CD14-positive monocyte (primary cell): ENCODE measurements at regions not wholly inside any gene's neighbourhood (a gene's known extent, or its start where the extent isn't known, plus 50 kb on each side); places are given as distances from the start of the nearest gene placed in this dataset.

Experiments
- DNase-seq, 3 donors: peaks; one replicate each; pipeline ENCODE4 v3.0.0-alpha.2; 2011 to 2022
- H2AFZ ChIP-seq: 2 replicates; pipeline ENCODE4 v1.6.0; 2012; ENCODE audit warnings: mild to moderate bottlenecking, low read depth, low read length, inconsistent platforms; ENCODE audit not compliant: insufficient read depth, poor library complexity, severe bottlenecking
- H3K27ac ChIP-seq, 2 donors: 1 replicate in 1 of 2; 2 replicates in 1 of 2; pipeline ENCODE4 v1.5.1; 2012 to 2013; ENCODE audit warnings: low read length in 2 of 2, control low read depth in 1 of 2, inconsistent platforms in 1 of 2, low read depth in 1 of 2, mild to moderate bottlenecking in 1 of 2
- H3K27me3 ChIP-seq, 2 donors: one replicate each; pipeline versions ENCODE4 v1.6.0 to v1.6.1; 2011 to 2013; ENCODE audit warnings: low read length in 2 of 2; ENCODE audit not compliant: control insufficient read depth in 2 of 2, insufficient read depth in 2 of 2
- H3K36me3 ChIP-seq, 2 donors: replicated peaks in 1 of 2; 1 replicate in 1 of 2; 2 replicates in 1 of 2; pipeline versions ENCODE4 v1.5.1 to v1.6.1; 2012 to 2013; ENCODE audit warnings: low read length in 2 of 2, control low read depth in 1 of 2, inconsistent platforms in 1 of 2, mild to moderate bottlenecking in 1 of 2; ENCODE audit not compliant: insufficient read depth in 2 of 2, control insufficient read depth in 1 of 2
- H3K4me1 ChIP-seq, 2 donors: 1 replicate in 1 of 2; 2 replicates in 1 of 2; pipeline versions ENCODE4 v1.5.1 to v1.6.1; 2012 to 2013; ENCODE audit warnings: low read length in 2 of 2, control low read depth in 1 of 2, inconsistent platforms in 1 of 2, mild to moderate bottlenecking in 1 of 2, moderate library complexity in 1 of 2; ENCODE audit not compliant: insufficient read depth in 2 of 2, control insufficient read depth in 1 of 2
- H3K4me2 ChIP-seq: replicated peaks from 2 replicates; pipeline ENCODE3; 2012; ENCODE audit warnings: low read length, moderate library complexity, mild to moderate bottlenecking; ENCODE audit not compliant: poor library complexity, severe bottlenecking; ENCODE audit errors: extremely low read depth
- H3K4me3 ChIP-seq, 3 experiments: fragments of 200-600 bp in 1 of 3; sonication (generic) in 1 of 3; replicated peaks in 1 of 3; 1 replicate in 2 of 3; 2 replicates in 1 of 3; pipeline ENCODE4 v1.5.1; 2011 to 2013; ENCODE audit warnings: low read length in 3 of 3, mild to moderate bottlenecking in 3 of 3, control low read depth in 2 of 3, low read depth in 2 of 3, inconsistent platforms in 1 of 3, moderate library complexity in 1 of 3
- H3K79me2 ChIP-seq: 2 replicates; pipeline ENCODE4 v1.6.0; 2012; ENCODE audit warnings: mild to moderate bottlenecking, control low read depth, inconsistent platforms, low read length, moderate library complexity; ENCODE audit not compliant: insufficient read depth
- H3K9ac ChIP-seq: 2 replicates; pipeline ENCODE4 v1.6.0; 2017; ENCODE audit warnings: low read length, mild to moderate bottlenecking; ENCODE audit not compliant: insufficient read depth, poor library complexity, severe bottlenecking
- H3K9me3 ChIP-seq, 2 donors: replicated peaks in 1 of 2; 1 replicate in 1 of 2; 2 replicates in 1 of 2; pipeline versions ENCODE4 v1.5.1 to v1.6.1; 2012 to 2013; ENCODE audit warnings: low read length in 2 of 2, control low read depth in 1 of 2; ENCODE audit not compliant: control insufficient read depth in 1 of 2, insufficient read depth in 1 of 2
- H4K20me1 ChIP-seq: 2 replicates; pipeline ENCODE4 v1.6.0; 2012; ENCODE audit warnings: mild to moderate bottlenecking, low read length, control low read depth, moderate library complexity; ENCODE audit not compliant: insufficient read depth
- H3K27ac Mint-ChIP-seq, 7 donors: one replicate each; pipeline ENCODE4 v1.8.0; 2020; ENCODE audit warnings: mild to moderate bottlenecking in 7 of 7, mixed read lengths in 7 of 7, moderate library complexity in 6 of 7, inconsistent platforms in 2 of 7
- H3K27me3 Mint-ChIP-seq, 3 donors: one replicate each; pipeline ENCODE4 v1.8.0; 2021 to 2022; ENCODE audit warnings: low read depth in 3 of 3, mild to moderate bottlenecking in 3 of 3, mixed read lengths in 3 of 3, moderate library complexity in 3 of 3, inconsistent platforms in 1 of 3
- H3K36me3 Mint-ChIP-seq, 2 donors: one replicate each; pipeline ENCODE4 v1.8.0; 2020; ENCODE audit warnings: mixed read lengths in 2 of 2, inconsistent platforms in 1 of 2, mild to moderate bottlenecking in 1 of 2
- H3K4me1 Mint-ChIP-seq: one replicate; pipeline ENCODE4 v1.8.0; 2020; ENCODE audit warnings: mild to moderate bottlenecking, mixed read lengths
- H3K4me3 Mint-ChIP-seq, 2 donors: one replicate each; pipeline ENCODE4 v1.8.0; 2020; ENCODE audit warnings: mild to moderate bottlenecking in 2 of 2, mixed read lengths in 2 of 2, moderate library complexity in 1 of 2
- H3K9me3 Mint-ChIP-seq, 7 donors: one replicate each; pipeline ENCODE4 v1.8.0; 2020 to 2022; ENCODE audit warnings: mixed read lengths in 7 of 7, mild to moderate bottlenecking in 6 of 7, moderate library complexity in 6 of 7, inconsistent platforms in 2 of 7
- CTCF ChIP-seq: fragments of 200-600 bp; IDR thresholded peaks from one replicate; pipeline ENCODE4 v1.8.0; 2022; ENCODE audit warnings: antibody characterized with exemption, mild to moderate bottlenecking
- WGBS: methylation state at CpG from one replicate; pipeline ENCODE4 v1.1.5; 2013; ENCODE audit warnings: missing lambda C conversion rate; ENCODE audit not compliant: insufficient coverage; 5-methylcytosine and 5-hydroxymethylcytosine counted together
- intact Hi-C, 2 donors: fragments of 100-400 bp; cut with micrococcal nuclease; formaldehyde crosslinking; loops; one replicate each; pipeline versions ENCODE4 v1.15.0 to v1.15.1; 2023

GRCh38 chr3:152516216-152516615 lies 247.5 kb downstream of the MBNL1 start:
- Mint-ChIP-seq H3K4me1 (no peaks in the 10 kb centered on the region), H3K27me3 (peaks cover 0 to 1% (median 0%) of the 10 kb centered on the region in 3 donors)

GRCh38 chr3:152517502-152517901 lies 248.8 kb downstream of the MBNL1 start:
- no peaks in the 10 kb centered on the region for H3K36me3 Mint-ChIP-seq
- Histone ChIP-seq H3K4me1 (no peaks in the 10 kb centered on the region), H4K20me1 (no peaks in the 10 kb centered on the region), H3K27ac (no peak overlapping the region), H3K4me2 (no peak overlapping the region), H3K9me3 (no peaks in the 10 kb centered on the region), H3K4me3 (no peak overlapping the region), H3K9ac (no peak overlapping the region), H2AFZ (no peak overlapping the region), H3K27me3 (no peaks in the 10 kb centered on the region), H3K36me3 (no peaks in the 10 kb centered on the region), H3K79me2 (no peaks in the 10 kb centered on the region)
- TF ChIP-seq CTCF, result no peak
- no peak overlapping the region for H3K4me3 Mint-ChIP-seq
- DNase-seq, result no peak
- H3K27ac Mint-ChIP-seq, result no peak overlapping the region
- peaks cover 0 to 1% (median 0%) of the 10 kb centered on the region in 7 donors for H3K9me3 Mint-ChIP-seq
- intact Hi-C loops, result no loop called here
- WGBS, result no CpG with 5 or more reads among the region's 2 CpGs
- H3K4me1 Mint-ChIP-seq, result no peaks in the 10 kb centered on the region
- H3K27me3 Mint-ChIP-seq, result peaks cover 0 to 1% (median 0%) of the 10 kb centered on the region in 3 donors

More at GRCh38 chr3:152516216-152516615, 247.5 kb downstream of the MBNL1 start:
- Mint-ChIP-seq H3K4me3 (no peak overlapping the region), H3K27ac (no peak overlapping the region), H3K9me3 (peaks cover 0 to 1% (median 0%) of the 10 kb centered on the region in 7 donors), H3K36me3 (no peaks in the 10 kb centered on the region)
- Histone ChIP-seq H3K4me3 (no peak overlapping the region), H3K27ac (no peak overlapping the region), H3K9ac (no peak overlapping the region), H3K79me2 (no peaks in the 10 kb centered on the region), H2AFZ (no peak overlapping the region), H3K4me1 (no peaks in the 10 kb centered on the region), H3K9me3 (no peaks in the 10 kb centered on the region), H3K4me2 (no peak overlapping the region), H4K20me1 (no peaks in the 10 kb centered on the region), H3K36me3 (no peaks in the 10 kb centered on the region), H3K27me3 (no peaks in the 10 kb centered on the region)
- intact Hi-C loops, result no loop called here
- no peak for TF ChIP-seq CTCF
- no CpG with 5 or more reads among the region's 3 CpGs for WGBS
- no peak for DNase-seq
